ENCODE measurements at regions not wholly inside any gene's neighbourhood (a gene's known extent, or its start where the extent isn't known, plus 50 kb on each side); places are given as distances from the start of the nearest gene placed in this dataset.

DNA sequence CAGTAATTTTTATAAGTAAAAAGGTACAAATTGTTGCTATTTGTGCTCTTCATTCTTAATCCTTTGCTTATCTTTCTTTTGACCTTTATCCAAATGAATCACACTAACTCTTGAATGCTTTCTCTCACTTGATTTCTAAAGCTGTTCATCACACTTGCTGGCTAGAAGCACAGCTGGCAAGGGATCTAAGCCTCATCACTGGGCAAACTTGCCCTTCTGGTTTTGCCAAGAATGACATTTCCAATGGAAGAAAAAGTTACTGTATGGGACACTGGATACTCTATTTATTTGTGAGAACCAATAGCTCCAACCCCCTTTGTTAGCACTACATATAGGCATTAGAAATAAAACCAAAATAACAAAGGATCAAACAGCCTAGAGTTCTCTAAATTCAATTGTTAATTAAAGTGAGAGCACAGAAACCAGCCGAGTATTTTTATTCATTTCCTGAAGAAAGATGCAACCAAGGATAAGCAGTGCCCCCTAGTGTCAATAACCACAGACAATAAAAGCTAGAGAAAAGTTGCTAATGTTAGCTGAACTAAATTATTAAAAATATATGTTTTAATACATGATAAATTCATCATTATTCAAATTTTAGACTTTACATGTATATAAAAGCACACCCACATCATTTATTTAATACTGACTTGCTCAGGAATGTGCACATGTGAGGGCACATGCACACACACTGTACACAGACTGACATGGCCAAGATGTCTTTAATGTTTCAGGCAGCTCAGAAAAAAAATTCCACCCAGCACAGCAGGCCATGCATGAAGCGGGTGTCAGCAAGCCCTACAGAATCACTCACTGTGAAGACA is 59.8 kb upstream of the POU5F2 start:
- TF ChIP-seq, protein P1, sequence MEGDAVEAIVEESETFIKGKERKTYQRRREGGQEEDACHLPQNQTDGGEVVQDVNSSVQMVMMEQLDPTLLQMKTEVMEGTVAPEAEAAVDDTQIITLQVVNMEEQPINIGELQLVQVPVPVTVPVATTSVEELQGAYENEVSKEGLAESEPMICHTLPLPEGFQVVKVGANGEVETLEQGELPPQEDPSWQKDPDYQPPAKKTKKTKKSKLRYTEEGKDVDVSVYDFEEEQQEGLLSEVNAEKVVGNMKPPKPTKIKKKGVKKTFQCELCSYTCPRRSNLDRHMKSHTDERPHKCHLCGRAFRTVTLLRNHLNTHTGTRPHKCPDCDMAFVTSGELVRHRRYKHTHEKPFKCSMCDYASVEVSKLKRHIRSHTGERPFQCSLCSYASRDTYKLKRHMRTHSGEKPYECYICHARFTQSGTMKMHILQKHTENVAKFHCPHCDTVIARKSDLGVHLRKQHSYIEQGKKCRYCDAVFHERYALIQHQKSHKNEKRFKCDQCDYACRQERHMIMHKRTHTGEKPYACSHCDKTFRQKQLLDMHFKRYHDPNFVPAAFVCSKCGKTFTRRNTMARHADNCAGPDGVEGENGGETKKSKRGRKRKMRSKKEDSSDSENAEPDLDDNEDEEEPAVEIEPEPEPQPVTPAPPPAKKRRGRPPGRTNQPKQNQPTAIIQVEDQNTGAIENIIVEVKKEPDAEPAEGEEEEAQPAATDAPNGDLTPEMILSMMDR (conservative IDR thresholded peaks at IDR 0.05; ENCODE audit: low read length), result peak; percentile 77
- DNase-seq (ENCODE audit: low read depth), result peak; percentile 48
- no peak overlapping the region for H3K4me3 ChIP-seq (ENCODE audit: low read length)

DNA sequence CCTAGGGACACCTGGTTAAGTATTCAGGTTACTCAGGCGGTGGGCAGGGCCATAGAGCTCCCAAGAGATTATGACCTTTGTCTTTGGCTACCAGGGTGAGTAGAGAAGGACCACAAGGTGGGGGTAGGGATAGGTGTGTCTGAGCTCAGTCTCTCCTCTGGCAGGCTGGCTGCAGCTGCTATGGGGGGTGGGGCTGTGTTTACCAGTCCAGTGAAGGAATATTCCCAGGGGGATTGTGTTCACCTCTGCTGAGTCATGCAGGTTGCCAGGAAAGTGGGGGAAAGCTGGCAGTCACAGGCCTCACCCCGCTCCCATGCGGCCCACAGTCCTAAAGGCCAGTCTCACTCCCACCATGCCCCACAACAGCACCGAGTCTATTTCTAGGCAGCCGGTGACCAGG is 53.6 kb upstream of the POU5F2 start:
- TF ChIP-seq, protein P1 (conservative IDR thresholded peaks at IDR 0.05; ENCODE audit: low read length), result no peak
- no peak overlapping the region for H3K4me3 ChIP-seq (ENCODE audit: low read length)
- no peak for DNase-seq (ENCODE audit: low read depth)

DNA sequence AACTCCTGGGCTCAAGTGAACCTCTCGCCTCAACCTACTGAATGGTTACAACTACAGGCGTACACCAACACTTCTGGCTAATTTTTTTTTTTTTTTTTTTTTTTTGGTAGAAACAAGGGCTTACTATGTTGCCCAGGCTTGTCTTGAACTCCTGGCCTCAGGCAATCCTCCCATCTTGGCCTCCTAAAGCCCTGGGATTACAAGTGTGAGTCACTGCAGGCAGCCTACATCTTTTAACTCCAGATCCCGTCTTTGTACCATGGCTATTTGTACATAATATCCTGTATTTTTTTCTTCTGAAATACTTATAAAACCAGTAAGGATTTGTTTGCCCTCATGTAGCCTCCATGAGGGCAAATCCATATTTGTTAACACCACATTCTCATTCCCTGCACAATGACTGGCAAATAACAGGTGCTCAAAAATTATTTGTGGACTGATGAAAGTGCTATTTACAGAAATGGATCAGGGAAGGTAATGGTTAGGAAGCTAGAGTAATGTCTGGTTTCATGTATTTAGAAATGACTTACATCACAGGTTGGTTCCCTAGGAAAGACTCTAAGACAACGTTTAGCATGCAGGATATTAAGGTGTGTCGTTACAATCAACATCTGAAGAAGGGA is 51.9 kb upstream of the POU5F2 start:
- TF ChIP-seq, protein P1 (conservative IDR thresholded peaks at IDR 0.05; ENCODE audit: low read length), result no peak
- H3K4me3 ChIP-seq (ENCODE audit: low read length), result no peak overlapping the region
- no peak for DNase-seq (ENCODE audit: low read depth)

DNA sequence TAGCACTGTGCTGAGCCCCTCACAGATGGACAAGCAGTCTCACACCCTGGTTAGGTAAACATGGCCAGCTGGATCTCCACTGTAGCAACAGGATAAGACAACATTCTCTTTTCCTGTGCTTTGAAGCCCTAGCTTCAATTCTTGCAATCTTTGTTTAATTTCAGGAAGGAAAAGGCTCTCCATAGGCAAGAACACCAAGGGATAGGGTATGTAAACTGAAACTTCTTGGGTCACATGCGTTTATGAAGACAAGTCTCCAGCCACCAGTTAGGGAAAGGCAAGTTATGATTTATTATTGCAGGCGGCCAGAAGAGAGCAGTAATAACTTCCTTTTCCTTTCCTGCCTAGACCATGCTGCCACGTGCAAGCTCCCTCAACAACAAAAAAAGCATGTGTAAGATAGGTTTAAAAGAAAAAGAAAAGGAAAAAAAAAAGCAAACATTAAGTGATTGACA is 50.1 kb upstream of the POU5F2 start:
- no peak overlapping the region for H3K4me3 ChIP-seq (ENCODE audit: low read length)
- DNase-seq (ENCODE audit: low read depth), result no peak
- TF ChIP-seq, protein P1 (conservative IDR thresholded peaks at IDR 0.05; ENCODE audit: low read length), result no peak
